HepG2 (cell line): ENCODE measurements at regions not wholly inside any gene's neighbourhood (a gene's known extent, or its start where the extent isn't known, plus 50 kb on each side); places are given as distances from the start of the nearest gene placed in this dataset.

ENCODE experiments used
- ATAC-seq: fragments of 200-7000 bp; cut with Tn5 transposase; 3 replicates; pipeline ENCODE4 v1.9.1; 2020; ENCODE audit warnings: mild to moderate bottlenecking, moderate library complexity
- BruUV-seq: library from RNA; stranded (reverse); fragments of 400-500 nt; replicated peaks from 2 replicates; lab custom pipeline; 2021; lab: Mats Ljungman, UMichigan
- CTCF ChIA-PET: fragments of 300-600 bp; formaldehyde crosslinking; extraction: SDS; loops from one replicate; lab custom pipeline; 2021; ENCODE audit warnings: low total read pairs, inconsistent platforms, low intra/inter-chr PET ratio; lab: Yijun Ruan, JAX
- POLR2A ChIA-PET: fragments of 350-600 bp; sonication (Branson Sonifier 250); formaldehyde crosslinking; loops from one replicate; lab custom pipeline; 2020; ENCODE audit warnings: antibody characterized with exemption, inconsistent platforms; lab: Yijun Ruan, JAX
- DNase-seq: peaks from one replicate; pipeline ENCODE4 v3.0.0-alpha.2; 2015; ENCODE audit warnings: low spot score
- FAIRE-seq: peaks from 3 replicates; lab custom pipeline; 2011; peaks lifted over from hg19 to GRCh38; lab: Jason Lieb, UNC
- H2AFZ ChIP-seq: one replicate; pipeline ENCODE4 v1.6.1; 2011; ENCODE audit warnings: low read length, inconsistent platforms
- H3K27ac ChIP-seq: fragments of 300-600 bp; 3 replicates; pipeline ENCODE4 v1.8.0; 2011; ENCODE audit warnings: mixed run types, mild to moderate bottlenecking, mixed read lengths, low read length, inconsistent platforms; ENCODE audit not compliant: insufficient read depth; ENCODE audit errors: extremely low read length
- H3K27me3 ChIP-seq, 2 experiments: fragments of 200-600 bp in 1 of 2; 2 replicates in 1 of 2; 3 replicates in 1 of 2; pipeline versions ENCODE4 v1.6.0 to v1.8.0; 2011; ENCODE audit warnings: low read length in 2 of 2, mild to moderate bottlenecking in 2 of 2, moderate library complexity in 2 of 2, inconsistent platforms in 1 of 2; ENCODE audit not compliant: insufficient read depth in 2 of 2, control insufficient read depth in 1 of 2
- H3K36me3 ChIP-seq, 2 experiments: fragments of 200-600 bp in 1 of 2; replicated peaks in 1 of 2; 2 replicates in 1 of 2; 3 replicates in 1 of 2; pipeline versions ENCODE4 v1.5.1 to v1.8.0; 2011; ENCODE audit warnings: low read length in 2 of 2, inconsistent platforms in 1 of 2; ENCODE audit not compliant: insufficient read depth in 2 of 2, control insufficient read depth in 1 of 2
- H3K4me1 ChIP-seq: 2 replicates; pipeline ENCODE4 v1.5.1; 2012; ENCODE audit warnings: low read length, inconsistent platforms; ENCODE audit not compliant: insufficient read depth
- H3K4me2 ChIP-seq: 2 replicates; pipeline ENCODE4 v1.6.0; 2011; ENCODE audit warnings: low read depth, low read length, inconsistent platforms
- H3K4me3 ChIP-seq, 3 experiments: fragments of 200-600 bp in 1 of 3; sonication (generic), shearing (Covaris generic) in 1 of 3; replicated peaks in 1 of 3; 2 replicates each; pipeline ENCODE4 v1.5.1; 2011 to 2016; ENCODE audit warnings: low read length in 3 of 3, inconsistent platforms in 2 of 3, low read depth in 2 of 3, mild to moderate bottlenecking in 2 of 3, control low read depth in 1 of 3, mixed read lengths in 1 of 3; ENCODE audit not compliant: insufficient read depth in 1 of 3
- H3K79me2 ChIP-seq: one replicate; pipeline ENCODE4 v1.6.1; 2011; ENCODE audit warnings: low read length, inconsistent platforms; ENCODE audit not compliant: insufficient read depth
- H3K9ac ChIP-seq: 2 replicates; pipeline ENCODE4 v1.6.0; 2011; ENCODE audit warnings: mild to moderate bottlenecking, low read depth, low read length, inconsistent platforms; ENCODE audit not compliant: insufficient read depth
- H3K9me3 ChIP-seq: 2 replicates; pipeline ENCODE4 v1.5.1; 2012; ENCODE audit warnings: mild to moderate bottlenecking, low read length
- H4K20me1 ChIP-seq: 2 replicates; pipeline ENCODE4 v1.6.0; 2011; ENCODE audit warnings: inconsistent platforms, mild to moderate bottlenecking, low read length, moderate library complexity; ENCODE audit not compliant: insufficient read depth
- HNF4G ChIP-seq, 2 experiments: sonication (generic) in 1 of 2; formaldehyde crosslinking in 1 of 2; IDR thresholded peaks; 2 replicates each; pipeline versions ENCODE4 v1.4.0 to v1.6.1; 2011 to 2020; ENCODE audit warnings: borderline replicate concordance in 2 of 2, low read depth in 2 of 2, mild to moderate bottlenecking in 2 of 2, low read length in 1 of 2, missing genetic modification reagents in 1 of 2, moderate library complexity in 1 of 2
- KLF11 ChIP-seq: IDR thresholded peaks from 2 replicates; pipeline ENCODE4 v1.6.1; 2016; ENCODE audit warnings: missing compliant biosample characterization
- MED8 ChIP-seq: sonication (generic); formaldehyde crosslinking; IDR thresholded peaks from 2 replicates; pipeline ENCODE4 v1.8.1; 2023; ENCODE audit warnings: mild to moderate bottlenecking, missing genetic modification reagents; ENCODE audit not compliant: insufficient replicate concordance
- MYC ChIP-seq: sonication (generic); formaldehyde crosslinking; IDR thresholded peaks from 2 replicates; pipeline ENCODE4 v1.9.0; 2021; ENCODE audit warnings: missing genetic modification reagents, borderline replicate concordance
- SKI ChIP-seq: fragments of 450-650 bp; IDR thresholded peaks from one replicate; pipeline ENCODE4 v1.6.1; 2018; ENCODE audit warnings: mild to moderate bottlenecking; ENCODE audit not compliant: partially characterized antibody
- ZKSCAN8 ChIP-seq: IDR thresholded peaks from 2 replicates; pipeline ENCODE4 v1.6.1; 2016; ENCODE audit warnings: borderline replicate concordance, missing genetic modification reagents, missing compliant biosample characterization
- ZNF12 ChIP-seq: sonication (generic); formaldehyde crosslinking; IDR thresholded peaks from 2 replicates; pipeline ENCODE4 v1.5.0; 2020; ENCODE audit warnings: missing genetic modification reagents
- ZNF263 ChIP-seq: sonication (generic); formaldehyde crosslinking; IDR thresholded peaks from 2 replicates; pipeline ENCODE4 v1.4.0; 2020; ENCODE audit warnings: missing genetic modification reagents
- ZNF282 ChIP-seq: fragments of 450-650 bp; IDR thresholded peaks from 2 replicates; pipeline ENCODE4 v1.6.1; 2018; ENCODE audit not compliant: partially characterized antibody
- ZNF709 ChIP-seq: sonication (generic); formaldehyde crosslinking; IDR thresholded peaks from 2 replicates; pipeline ENCODE4 v1.5.0; 2020; ENCODE audit warnings: mild to moderate bottlenecking, missing genetic modification reagents
- ZNF746 ChIP-seq: sonication (generic); formaldehyde crosslinking; IDR thresholded peaks from 2 replicates; pipeline ENCODE4 v1.8.0; 2022; ENCODE audit warnings: mild to moderate bottlenecking, missing genetic modification reagents
- WGBS: methylation state at CpG from one replicate; pipeline ENCODE4 v1.1.6; 2017; ENCODE audit warnings: low lambda C conversion rate; 5-methylcytosine and 5-hydroxymethylcytosine counted together
- in situ Hi-C: cut with HindIII; loops from 2 replicates; pipeline ENCODE4 v1.10.0; 2017; ENCODE audit warnings: low pct_unique_long_range_greater_than_20kb; ENCODE audit not compliant: extremely low pct_ligation_motif_present
- intact Hi-C: fragments of 100-400 bp; cut with micrococcal nuclease; formaldehyde crosslinking; loops from one replicate; pipeline ENCODE4 v1.10.0; 2022; ENCODE audit not compliant: unreplicated experiment
- TF ChIP-seq, protein P1 (sequence below): sonication (generic); formaldehyde crosslinking; IDR thresholded peaks from 2 replicates; pipeline ENCODE4 v1.4.0; 2020; ENCODE audit warnings: missing genetic modification reagents
- TF ChIP-seq, protein P2 (sequence below): IDR thresholded peaks from 2 replicates; pipeline ENCODE4 v1.6.1; 2016; ENCODE audit warnings: low read depth, control low read depth

DNA sequence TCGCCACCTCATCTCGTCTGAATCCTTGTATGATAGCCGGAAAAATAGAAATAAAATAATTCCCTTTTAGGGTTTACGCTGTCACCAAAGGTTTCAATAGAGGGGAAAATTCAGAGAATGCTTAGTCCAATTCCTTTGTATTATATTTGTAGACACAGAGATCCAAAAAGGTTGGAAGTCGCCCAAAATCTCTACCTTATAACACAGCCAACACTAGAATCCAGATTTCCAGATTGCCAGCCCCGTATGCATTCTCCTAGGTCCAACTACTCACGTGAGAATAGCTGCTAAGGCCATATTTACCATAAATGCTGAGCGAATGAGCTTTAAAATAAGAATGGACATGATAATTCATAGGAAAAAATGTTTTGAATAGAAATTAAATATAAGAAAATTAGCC, 124.5 kb downstream of the KCNK1 start:
- TF ChIP-seq MYC (CRISPR knock-in tag) = no peak
- no peak for TF ChIP-seq MED8
- TF ChIP-seq ZNF282 = no peak
- no peak for TF ChIP-seq ZNF12 (CRISPR knock-in tag)
- TF ChIP-seq, protein P1, sequence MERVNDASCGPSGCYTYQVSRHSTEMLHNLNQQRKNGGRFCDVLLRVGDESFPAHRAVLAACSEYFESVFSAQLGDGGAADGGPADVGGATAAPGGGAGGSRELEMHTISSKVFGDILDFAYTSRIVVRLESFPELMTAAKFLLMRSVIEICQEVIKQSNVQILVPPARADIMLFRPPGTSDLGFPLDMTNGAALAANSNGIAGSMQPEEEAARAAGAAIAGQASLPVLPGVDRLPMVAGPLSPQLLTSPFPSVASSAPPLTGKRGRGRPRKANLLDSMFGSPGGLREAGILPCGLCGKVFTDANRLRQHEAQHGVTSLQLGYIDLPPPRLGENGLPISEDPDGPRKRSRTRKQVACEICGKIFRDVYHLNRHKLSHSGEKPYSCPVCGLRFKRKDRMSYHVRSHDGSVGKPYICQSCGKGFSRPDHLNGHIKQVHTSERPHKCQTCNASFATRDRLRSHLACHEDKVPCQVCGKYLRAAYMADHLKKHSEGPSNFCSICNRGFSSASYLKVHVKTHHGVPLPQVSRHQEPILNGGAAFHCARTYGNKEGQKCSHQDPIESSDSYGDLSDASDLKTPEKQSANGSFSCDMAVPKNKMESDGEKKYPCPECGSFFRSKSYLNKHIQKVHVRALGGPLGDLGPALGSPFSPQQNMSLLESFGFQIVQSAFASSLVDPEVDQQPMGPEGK (CRISPR knock-in tag) = no peak
- TF ChIP-seq ZNF263 = no peak
- TF ChIP-seq SKI = no peak
- DNase-seq (no peak), ATAC-seq (no peak), FAIRE-seq (no peak)
- Histone ChIP-seq H3K79me2 (no peaks in the 10 kb centered on the region), H3K4me1 (no peaks in the 10 kb centered on the region), H3K9me3 (no peaks in the 10 kb centered on the region), H3K27ac (no peak overlapping the region), H3K4me3 (no peak overlapping the region), H4K20me1 (no peaks in the 10 kb centered on the region), H3K9ac (no peak overlapping the region), H3K4me2 (no peak overlapping the region), H3K27me3 (no peaks in the 10 kb centered on the region), H2AFZ (no peak overlapping the region), H3K36me3 (no peaks in the 10 kb centered on the region)
- ChIA-PET CTCF (no interaction called here), POLR2A (no interaction called here)
- BruUV-seq = no TSS peak
- intact Hi-C loops (no loop called here), in situ Hi-C loops (no loop called here)
- 18% methylated on average over 8 of the region's 8 CpGs for WGBS

DNA sequence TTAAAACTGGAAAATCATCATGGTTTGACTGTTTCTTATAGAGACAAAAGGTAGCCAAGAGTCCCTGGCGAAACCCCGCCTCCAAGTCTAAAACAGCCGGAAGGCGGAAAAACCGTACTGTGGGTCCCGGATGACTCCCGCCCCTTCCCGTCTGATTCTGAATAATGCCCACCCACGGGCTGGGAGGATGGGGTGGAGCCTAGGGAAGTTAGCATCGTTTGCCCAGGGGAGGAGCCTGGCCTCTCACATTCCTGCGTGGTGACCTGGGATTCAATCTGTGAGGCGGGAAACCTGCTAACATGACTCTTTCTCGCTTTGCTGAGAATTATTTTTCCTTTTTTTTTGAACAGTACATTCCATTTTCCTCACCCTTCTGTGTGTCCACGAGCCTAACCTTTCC, 124.9 kb downstream of the KCNK1 start:
- ATAC-seq (no peak), FAIRE-seq (no peak), DNase-seq (no peak)
- Histone ChIP-seq H3K4me3 (no peak overlapping the region), H3K27me3 (no peaks in the 10 kb centered on the region), H4K20me1 (no peaks in the 10 kb centered on the region), H2AFZ (no peak overlapping the region), H3K79me2 (no peaks in the 10 kb centered on the region), H3K27ac (no peak overlapping the region), H3K36me3 (no peaks in the 10 kb centered on the region), H3K9me3 (no peaks in the 10 kb centered on the region), H3K4me1 (no peaks in the 10 kb centered on the region), H3K4me2 (no peak overlapping the region), H3K9ac (no peak overlapping the region)
- intact Hi-C loops (no loop called here), in situ Hi-C loops (no loop called here)
- TF ChIP-seq, protein P2, sequence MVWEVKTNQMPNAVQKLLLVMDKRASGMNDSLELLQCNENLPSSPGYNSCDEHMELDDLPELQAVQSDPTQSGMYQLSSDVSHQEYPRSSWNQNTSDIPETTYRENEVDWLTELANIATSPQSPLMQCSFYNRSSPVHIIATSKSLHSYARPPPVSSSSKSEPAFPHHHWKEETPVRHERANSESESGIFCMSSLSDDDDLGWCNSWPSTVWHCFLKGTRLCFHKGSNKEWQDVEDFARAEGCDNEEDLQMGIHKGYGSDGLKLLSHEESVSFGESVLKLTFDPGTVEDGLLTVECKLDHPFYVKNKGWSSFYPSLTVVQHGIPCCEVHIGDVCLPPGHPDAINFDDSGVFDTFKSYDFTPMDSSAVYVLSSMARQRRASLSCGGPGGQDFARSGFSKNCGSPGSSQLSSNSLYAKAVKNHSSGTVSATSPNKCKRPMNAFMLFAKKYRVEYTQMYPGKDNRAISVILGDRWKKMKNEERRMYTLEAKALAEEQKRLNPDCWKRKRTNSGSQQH = no peak
- TF ChIP-seq KLF11 (CRISPR knock-in tag) = no peak
- no peak for TF ChIP-seq ZNF709 (CRISPR knock-in tag)
- no peak for TF ChIP-seq HNF4G (IDR thresholded peaks at IDR 0.05; ENCODE audit: borderline replicate concordance, low read depth, low read length)
- no peak for TF ChIP-seq HNF4G (CRISPR knock-in tag; IDR thresholded peaks at IDR 0.05; ENCODE audit: borderline replicate concordance, low read depth)
- no peak for TF ChIP-seq ZNF746 (CRISPR knock-in tag)
- no peak for TF ChIP-seq ZKSCAN8 (CRISPR knock-in tag)
- BruUV-seq = no TSS peak
- CTCF ChIA-PET = no interaction called here
- WGBS = 35% methylated on average over 14 of the region's 14 CpGs
- POLR2A ChIA-PET = no interaction called here
